NCI-H146 (cell line): ENCODE measurements at regions not wholly inside any gene's neighbourhood (a gene's known extent, or its start where the extent isn't known, plus 50 kb on each side); places are given as distances from the start of the nearest gene placed in this dataset.
"Not testable (repeated sequence)": the region's sequence is repeated elsewhere in the genome, so short reads cannot be mapped to it uniquely, and the experiment has no call there.

Source experiments
- DNase-seq: peaks from one replicate; lab custom pipeline; 2025; lab: John Stamatoyannopoulos, UW

DNA sequence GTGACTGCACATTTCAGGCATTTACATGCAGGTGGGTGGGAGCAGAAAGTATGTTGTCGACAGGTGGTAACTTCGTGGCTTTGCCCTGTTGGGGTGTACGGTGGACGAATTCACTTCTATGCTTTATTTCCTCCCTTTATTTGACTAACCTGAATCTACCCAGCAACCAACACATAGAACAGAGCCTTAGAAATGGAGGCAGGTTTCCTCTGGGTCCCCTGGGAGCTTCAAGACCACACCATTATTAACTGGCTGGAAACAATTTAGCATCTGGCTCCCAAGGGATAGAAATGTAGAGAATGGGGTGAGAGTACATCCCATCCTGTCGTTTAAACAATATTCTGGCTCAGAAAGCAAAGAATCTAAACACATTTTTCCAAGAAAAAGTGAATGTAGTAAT, 244.4 kb downstream of the DLEU7 start:
- no peak for DNase-seq

DNA sequence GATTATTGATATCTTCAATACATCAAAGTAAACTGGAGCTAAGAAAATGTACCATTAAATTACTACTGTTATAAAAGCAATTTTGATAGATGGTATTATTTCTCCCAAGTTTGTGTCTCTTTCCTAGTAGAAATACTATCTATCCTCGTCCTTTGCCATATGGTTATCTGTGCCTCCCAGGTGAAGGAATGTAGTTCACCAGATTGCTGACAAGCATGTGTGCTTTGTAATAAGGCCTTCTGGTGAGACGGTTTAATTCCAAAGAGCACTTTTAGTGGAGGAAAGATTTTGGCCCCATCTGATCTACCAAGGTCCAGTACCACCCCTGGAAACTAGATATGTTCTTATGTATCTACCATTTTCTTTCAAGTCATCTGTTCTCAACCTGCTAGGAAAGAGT, 243.6 kb downstream of the DLEU7 start:
- no peak for DNase-seq

DNA sequence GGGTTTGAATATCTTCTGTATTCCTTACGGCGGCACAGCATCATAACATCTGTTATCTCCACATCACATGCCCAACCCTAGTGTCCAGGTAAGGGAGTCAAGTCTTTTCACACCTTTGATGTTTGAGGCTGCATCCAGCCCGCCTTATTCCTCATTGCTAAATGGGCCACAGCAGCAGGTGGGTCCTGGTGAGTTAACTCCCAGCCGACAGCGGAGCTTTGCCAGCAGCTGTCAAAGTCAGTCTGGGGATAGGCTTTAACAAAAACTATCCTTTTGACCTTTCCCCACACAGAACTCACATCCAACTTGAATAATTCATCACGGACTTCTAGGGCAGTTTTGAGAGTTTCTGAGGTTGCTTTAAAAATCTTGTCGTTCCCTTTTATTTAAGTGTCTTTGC, 235.1 kb downstream of the DLEU7 start:
- no peak for DNase-seq

DNA sequence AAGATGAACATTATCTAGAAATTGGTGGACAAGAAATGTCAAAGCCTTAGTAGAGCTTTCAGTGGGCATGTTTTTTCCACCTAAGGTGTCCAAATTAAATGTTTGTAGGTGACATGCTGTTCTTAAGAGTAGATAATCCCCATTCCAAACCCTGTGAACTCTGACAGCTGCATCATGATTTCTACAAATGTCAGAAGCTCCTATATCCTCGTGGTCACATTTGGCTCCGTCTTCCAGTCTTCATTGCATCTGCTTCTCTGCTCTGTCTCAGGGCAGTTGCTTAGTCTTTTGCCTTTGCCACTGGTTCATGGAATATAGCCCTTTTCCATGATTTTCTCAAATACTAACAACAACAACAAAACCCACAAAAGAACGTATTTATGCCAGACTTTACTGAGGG, 234.5 kb downstream of the DLEU7 start:
- DNase-seq = no peak

DNA sequence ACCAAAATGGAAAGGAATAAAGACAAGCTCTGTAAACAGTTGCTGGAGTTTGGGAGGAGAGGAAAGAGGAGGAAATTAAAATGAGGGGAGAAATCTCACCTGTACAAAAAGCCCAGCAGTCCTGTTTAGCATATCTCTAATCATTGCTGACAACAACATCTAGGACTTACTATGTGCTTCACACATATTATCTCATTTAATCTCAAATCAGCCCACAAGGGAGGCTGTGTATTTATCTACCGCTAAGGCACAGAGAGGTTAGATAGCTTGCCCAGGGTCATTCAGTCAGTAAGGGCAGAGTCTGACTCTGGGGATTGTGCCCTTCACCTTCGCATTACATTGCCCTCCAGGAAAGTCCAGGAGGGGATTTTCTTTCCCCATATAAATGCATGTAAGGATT, 233.3 kb downstream of the DLEU7 start:
- no peak for DNase-seq

DNA sequence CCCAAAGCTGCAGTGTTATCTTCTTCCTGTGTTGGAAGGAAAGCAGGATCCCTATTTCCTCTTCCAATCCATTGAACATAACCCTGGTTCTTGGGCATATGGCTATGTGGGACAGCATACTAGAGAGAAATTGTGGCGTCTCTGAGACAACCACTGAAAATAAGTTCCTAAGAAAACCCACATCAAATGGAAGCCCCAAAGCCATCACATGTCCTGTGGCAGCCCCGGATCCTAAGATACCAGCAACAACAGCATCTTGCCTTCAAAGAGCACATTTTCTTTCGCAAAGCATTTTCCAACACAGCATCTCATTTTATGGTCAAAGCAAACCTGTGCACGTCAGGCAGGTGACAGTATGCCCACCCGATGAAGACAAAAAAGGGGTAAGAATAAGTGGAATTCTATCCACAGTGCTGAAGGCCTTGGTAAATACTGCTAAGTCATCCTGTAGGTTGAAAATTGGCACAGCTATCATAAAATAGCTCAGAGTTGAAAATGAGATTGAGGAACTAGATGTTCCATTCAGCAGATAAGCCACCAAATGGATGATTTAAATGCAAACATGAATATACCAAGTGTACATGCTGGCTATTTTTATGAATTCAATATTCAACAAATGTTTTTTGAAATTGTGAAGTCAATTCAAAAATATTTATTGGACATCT, 232.2 kb downstream of the DLEU7 start:
- no peak for DNase-seq

DNA sequence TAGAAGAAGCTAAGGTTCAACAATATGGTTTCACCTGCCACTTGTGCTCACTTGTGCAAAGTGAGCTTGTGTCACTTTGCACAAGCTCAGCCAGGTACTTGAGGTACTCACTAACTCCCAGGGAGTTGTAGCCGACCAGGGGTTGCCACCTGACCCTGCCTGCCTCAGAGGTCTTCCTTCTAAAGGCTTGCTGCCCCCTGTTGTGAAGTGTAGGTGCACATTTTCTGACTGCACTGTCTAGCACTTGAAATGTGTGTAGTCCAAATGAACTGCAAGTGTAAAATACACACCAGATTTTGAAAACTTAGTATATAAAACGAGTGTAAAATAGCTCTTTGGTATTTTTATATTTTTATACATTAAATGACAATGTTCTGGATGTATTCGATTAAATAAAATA, 230.8 kb downstream of the DLEU7 start:
- no peak for DNase-seq

DNA sequence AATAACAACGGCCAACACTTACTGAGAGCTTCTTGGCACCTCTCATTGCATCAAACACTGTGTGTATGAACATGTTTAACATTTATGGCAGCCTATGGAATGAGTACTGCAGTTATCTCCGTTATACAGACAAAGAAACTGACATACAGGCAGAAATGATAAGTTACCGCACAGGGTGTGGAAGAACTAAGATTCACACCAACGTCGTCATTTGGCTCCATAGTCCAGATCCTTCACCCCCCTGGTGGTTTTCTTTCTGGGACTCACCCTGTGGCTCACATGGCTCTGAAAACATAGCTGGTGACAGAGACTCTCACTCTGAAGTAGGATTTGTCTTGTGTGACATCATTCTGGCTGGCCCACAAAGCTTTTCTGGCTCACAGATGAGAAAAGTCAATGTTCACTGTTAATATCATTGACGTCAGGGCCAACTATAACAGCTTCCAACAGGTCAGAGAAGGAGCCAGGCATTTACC, 230.1 kb downstream of the DLEU7 start:
- DNase-seq = no peak

DNA sequence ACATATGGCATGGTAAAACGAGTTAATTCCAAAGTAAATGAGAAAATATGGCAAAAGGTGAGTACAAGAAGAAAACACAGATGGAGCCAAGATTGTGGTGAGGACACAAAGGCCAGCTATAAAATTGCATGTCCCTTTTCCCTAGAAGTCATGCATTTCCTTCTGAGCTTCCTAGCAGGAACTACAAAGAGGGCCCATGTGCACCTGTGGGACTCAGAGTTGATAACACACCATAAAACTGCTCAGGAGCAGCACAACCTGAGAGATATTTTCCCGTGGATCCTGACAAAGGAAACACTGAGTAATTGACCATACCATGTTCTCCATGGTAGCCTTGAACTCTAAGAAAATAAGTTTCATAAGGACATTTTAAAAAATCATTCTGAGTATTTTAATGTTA, 228.3 kb downstream of the DLEU7 start:
- no peak for DNase-seq

DNA sequence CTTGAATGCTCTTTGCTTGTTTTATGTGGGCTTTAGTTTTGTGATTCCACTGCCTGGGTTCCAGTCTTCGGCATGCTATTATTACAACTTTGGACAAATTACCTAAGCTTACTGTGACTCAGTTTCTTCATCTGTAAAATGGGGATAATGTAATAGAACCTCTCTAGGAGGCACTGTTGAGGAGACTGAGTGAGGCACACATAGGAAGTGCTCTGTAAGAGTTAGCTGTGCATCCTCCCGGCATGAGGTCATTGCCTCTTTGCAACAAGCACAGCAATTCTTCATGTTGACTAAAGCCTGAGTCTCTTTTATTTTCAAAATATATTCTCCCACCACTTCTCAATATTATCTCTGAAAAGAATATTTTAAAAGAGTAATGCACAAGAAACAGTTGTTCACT, 227.4 kb downstream of the DLEU7 start:
- no peak for DNase-seq

DNA sequence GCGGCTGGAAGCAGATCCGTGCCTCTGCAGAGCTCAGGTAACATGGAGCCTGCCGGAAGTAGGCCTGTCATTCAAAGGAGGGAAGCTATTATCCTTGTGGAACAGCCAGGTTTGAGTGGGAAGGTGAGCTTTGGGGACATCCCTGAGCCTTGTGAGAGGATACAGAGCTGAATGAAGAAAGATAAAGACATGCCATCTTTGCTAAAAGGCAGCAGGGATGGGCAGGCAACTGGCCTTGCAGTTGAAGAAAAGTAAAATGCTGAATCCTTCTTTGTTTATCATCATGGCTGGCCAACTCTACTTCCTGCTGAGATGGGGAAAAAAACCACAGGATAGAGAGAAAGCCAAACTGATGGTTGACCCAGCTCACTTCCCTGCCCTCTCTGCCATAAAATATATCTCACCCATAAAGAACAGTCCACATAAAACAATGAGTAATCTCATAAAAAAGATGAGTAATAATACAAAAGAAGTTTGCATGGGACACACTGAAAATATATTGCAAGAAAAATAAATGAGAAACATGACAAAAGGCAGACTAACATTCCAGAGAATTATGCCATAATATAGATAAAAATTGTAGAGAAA, 226.3 kb downstream of the DLEU7 start:
- no peak for DNase-seq

DNA sequence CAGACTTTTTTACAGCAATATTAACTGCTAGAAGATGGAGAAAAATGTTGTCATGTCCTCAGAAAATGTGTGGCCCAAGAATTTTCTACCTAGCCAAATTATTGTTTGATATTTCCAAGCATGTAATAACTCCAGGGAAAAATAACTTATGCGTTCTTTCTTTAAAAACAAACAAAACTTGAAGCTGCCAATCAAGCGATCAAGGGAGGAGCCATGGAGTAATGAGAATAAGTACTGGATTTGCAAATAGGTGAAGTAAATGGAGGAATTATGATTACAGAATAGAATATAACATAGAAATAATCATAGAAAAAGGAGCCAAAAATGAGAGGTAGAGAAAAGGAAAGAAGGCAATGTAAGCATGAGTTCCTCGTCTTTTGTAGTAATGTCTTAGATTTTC, 225.3 kb downstream of the DLEU7 start:
- DNase-seq = no peak

DNA sequence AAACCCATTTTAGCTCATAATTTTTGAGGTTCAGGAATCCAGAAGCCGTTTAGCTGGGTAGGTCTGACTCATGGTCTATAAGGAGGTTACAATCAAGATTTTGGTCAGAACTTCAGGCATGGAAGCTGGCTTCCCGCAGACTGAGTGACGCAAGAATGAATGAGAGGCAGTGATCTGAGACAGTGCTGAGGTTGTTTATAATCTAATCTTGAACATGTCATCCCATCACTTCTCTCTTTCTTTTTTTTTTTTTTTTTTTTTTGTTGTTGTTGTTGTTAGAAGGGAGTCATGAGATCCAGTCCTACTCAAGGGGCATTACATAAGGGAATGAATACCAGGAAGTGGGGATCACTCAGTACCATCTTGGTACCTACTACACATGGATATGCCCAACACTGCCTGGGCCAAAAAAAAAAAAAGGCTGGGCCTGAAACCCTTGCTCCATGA, 217.4 kb downstream of the DLEU7 start:
- no peak for DNase-seq

DNA sequence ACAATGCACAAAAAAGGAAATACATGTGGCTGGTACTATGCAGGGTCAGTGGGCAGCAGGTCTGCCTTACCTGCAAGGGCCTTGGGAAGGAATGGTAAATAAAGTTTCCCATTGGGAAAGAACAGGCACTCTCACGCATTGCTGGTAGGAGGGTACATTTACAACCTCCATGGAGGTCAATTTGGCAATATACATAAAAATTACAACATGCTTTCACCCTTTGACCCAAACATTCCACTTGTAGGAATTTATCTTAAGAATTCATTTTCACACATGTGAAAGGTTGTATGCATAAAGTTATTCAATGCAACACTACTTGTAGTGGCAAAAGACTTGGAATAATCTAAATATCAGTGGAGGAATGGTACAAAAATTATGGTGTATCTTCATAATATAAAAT, 216.4 kb downstream of the DLEU7 start:
- no peak for DNase-seq

DNA sequence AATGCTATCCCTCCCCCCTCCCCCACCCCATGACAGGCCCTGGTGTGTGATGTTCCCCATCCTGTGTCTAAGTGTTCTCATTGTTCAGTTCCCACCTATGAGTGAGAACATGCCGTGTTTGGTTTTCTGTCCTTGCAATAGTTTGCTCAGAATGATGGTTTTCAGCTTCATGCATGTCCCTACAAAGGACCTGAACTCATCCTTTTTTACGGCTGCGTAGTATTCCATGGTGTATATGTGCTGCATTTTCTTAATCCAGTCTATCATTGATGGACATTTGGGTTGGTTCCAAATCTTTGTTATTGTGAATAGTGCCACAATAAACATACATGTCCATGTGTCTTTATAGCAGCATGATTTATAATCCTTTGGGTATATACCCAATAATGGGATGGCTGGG, 215.0 kb downstream of the DLEU7 start:
- DNase-seq = not testable (repeated sequence)

DNA sequence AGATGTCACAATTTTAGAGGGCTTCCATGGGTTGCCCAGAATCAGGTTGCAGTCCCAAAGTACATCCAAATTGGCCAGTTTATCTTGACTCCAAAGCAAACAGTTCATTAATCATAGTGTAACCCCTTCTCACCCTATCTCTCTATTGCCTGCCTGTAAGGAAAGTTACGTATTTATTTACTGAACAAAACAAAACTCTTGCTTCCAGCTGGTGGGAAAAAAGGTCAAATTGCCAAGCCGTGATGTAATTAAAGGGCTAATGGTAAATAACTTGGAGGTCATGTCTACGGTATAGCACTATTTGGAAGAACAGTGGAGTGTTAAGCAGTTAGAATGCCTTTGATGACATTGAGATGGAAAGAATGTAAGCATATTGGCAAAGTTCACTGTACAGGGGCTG, 214.0 kb downstream of the DLEU7 start:
- DNase-seq = peak; percentile 10

DNA sequence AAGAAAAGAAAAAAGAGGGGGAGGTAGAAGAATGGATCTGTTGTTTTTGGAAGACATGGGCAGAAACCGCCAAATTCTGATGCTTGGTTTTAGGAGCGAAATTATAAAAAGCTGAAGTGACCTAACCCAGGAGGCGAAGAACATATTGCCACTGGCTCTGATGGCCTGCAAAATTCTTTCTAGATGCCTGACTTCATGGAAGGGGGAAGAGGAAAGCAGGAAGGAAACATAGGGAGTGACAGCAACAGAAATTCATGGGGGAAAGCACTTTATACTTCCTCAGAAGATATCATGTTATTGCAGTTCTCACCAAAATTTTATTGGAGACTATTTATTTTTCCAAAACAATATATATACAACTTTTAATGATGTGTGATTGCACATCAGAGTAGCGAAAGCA, 213.5 kb downstream of the DLEU7 start:
- no peak for DNase-seq

DNA sequence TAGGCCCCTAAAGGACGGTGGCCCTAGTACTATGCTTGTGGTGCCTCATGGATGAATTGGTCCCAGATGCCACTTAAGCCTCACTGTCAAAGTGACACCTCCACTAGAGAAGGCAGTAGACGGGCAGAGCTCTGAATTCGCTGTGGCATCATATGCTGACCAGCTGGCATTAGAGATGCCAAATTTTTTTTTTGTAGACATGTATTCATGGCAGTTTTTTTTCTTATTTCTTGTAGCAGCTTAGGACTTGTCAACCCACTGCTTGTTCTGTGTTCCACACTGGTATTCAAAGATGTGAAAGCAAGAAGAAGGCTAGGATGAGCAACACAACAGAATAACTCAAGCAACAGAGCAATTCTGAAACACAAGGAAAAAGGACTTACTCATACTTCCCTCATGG, 212.5 kb downstream of the DLEU7 start:
- DNase-seq = no peak

DNA sequence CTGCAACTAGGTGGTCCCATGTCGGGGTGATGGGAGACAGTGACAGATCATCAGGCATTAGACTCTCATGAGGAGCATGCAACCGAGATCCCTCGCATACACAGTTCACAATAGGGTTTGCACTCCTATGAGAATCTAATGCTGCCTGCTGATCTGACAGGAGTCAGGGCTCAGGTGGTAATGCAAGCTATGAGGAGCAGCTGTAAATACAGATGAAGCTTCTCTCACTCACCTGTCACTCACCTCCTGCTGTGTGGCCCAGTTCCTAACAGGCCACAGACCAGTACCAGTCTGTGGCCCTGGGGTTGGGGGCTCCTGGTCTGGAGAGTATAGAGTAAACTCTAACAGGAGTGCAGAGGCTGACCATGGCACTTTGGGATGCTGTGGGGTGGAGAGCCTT, 209.2 kb downstream of the DLEU7 start:
- no peak for DNase-seq

DNA sequence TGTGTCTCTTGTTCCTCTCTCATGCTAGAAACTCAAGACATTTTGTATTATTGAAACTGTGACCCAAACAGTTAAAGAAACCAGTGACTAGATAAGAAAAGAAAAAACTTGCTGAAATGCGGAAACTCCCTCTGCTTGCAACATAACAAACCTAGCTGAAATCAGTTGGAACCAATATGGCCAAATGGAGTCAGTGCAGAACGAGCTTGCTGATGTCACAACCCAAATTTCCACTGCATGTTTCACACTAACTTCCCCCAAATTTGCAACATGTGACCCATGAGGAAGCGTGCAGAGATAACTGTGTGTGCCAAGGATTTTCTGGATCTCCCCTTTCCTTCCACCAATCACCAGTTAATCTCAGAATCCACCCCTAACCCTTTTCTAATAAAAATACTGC, 208.0 kb downstream of the DLEU7 start:
- no peak for DNase-seq

DNA sequence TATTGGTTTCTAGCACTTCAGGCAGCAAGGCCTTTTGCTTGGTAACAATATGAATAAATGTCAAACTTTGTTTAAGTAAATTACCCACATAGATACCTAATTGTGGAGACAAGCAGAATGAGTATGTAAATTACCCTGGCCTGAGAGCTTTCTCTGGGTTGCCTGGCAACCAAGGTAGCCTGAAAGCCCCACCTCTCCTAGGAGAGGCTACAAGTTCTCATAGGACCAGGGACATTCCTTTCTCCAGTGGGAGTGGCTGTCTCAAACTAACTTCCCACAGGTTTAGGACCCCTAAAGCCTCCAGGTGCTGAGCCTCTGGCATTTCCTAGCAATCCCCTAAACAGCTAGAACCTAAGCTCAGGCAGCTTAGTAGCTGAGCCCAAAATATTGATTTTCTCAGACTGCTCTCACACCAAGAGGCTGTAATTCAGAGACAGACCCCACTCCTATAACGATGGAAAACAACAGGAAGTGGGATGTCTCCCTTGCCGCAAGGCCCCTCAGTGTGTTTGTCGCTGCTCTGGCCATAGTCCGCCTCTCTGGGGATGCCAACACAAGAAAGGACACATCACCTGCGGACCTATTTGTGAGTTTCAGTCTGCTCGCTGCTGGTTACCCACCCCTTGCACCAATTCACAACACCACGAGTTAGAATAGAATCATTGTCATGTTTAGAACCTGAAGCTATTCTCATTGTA, 207.3 kb downstream of the DLEU7 start:
- DNase-seq = peak; percentile 34

DNA sequence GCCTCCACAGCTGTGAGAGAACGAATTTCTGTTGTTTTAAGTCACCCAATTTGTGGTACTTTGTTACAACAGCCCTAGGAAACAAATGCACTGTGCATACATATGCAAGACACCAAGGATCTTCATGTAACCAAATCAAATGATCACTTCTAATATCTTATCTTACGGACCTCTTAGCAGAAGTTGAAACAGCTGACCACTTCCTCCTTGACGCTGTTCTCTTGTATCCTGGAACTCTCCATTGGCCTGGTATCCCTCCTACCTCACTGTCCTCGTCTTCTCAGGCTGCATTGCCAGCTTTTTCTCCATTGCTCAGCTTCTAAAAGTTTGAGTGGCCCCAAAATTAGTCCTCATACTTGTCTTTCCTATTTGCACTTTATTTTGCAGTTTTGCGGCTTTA, 200.4 kb downstream of the DLEU7 start:
- DNase-seq = no peak

DNA sequence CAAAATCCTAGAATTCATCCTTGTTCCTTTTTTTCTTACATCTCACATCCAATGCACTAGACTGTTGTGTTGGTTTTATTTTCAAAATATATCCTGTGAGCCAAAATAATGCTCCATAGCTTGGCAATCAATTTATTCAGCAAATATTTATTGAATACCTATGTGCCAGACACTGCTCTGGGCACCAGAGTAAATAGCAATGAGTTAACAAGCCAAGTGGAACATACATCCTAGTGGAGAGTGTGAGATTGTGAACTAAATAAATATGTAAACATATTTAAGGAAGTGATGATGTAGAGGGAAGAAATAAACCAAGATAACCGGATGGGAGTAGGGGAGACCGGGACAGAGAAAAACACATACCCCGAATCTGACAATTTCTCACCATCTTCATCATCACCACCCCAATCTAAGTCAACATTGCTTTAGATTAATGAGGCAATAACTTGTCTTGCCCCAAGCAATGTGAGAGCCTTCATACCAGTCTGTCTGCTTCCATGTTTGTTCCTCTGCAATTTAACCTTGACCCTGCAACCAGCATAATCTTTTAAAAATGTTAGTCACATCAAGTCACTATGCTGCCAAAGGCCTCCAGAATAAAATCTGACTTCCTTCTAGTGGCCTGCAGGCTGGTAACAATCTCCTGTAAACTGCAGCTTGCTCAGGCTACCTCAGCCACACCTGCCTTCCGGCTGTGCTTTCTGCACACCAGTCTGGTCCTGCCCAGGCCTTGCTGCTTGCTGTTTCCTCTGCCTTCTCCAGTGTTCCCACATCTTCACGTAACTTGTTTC, 199.2 kb downstream of the DLEU7 start:
- DNase-seq = no peak
